ENCODE measurements at regions not wholly inside any gene's neighbourhood (a gene's known extent, or its start where the extent isn't known, plus 50 kb on each side); places are given as distances from the start of the nearest gene placed in this dataset.

DNA sequence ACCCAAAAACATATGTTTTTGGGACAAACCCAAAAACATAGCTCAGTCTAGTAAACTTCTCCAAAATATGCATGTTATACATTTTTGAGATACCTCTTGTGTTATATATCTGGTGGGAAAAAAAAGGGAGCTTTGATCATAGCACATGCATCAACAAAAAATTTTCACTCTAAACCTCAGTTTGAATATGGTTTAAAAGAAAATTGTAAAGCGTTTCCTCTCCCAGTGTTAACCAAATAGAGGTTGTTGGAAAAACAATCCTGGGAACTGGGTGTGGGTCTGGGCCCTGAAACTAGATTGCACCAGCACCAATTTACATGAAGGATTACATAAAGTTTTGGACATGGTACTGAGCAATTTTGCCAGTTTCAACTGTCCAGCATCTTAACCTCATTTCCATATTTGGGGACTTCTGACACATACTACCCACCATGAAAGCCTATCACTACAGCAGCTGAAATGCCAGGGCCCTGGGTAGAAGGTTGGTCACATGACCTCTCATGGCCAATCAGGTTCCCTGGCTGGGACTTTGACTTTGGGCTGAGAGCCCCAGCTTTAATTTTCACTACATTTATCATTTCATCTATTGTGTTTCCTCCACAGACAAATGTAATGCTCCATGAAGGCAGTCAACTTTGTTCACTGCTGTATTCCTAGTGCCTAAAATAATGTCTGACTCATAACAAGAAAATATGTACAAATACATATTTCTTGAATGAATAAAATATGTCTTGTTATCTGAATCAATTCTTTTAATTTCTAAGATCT lies 150.7 kb downstream of the SETD4 start:
- no peak overlapping the region for H3K27ac ChIP-seq
- H3K4me3 ChIP-seq, result no peak overlapping the region
- TF ChIP-seq, protein P1, sequence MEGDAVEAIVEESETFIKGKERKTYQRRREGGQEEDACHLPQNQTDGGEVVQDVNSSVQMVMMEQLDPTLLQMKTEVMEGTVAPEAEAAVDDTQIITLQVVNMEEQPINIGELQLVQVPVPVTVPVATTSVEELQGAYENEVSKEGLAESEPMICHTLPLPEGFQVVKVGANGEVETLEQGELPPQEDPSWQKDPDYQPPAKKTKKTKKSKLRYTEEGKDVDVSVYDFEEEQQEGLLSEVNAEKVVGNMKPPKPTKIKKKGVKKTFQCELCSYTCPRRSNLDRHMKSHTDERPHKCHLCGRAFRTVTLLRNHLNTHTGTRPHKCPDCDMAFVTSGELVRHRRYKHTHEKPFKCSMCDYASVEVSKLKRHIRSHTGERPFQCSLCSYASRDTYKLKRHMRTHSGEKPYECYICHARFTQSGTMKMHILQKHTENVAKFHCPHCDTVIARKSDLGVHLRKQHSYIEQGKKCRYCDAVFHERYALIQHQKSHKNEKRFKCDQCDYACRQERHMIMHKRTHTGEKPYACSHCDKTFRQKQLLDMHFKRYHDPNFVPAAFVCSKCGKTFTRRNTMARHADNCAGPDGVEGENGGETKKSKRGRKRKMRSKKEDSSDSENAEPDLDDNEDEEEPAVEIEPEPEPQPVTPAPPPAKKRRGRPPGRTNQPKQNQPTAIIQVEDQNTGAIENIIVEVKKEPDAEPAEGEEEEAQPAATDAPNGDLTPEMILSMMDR (IDR thresholded peaks at IDR 0.05), result no peak
- no peak for DNase-seq (ENCODE audit: low spot score)

DNA sequence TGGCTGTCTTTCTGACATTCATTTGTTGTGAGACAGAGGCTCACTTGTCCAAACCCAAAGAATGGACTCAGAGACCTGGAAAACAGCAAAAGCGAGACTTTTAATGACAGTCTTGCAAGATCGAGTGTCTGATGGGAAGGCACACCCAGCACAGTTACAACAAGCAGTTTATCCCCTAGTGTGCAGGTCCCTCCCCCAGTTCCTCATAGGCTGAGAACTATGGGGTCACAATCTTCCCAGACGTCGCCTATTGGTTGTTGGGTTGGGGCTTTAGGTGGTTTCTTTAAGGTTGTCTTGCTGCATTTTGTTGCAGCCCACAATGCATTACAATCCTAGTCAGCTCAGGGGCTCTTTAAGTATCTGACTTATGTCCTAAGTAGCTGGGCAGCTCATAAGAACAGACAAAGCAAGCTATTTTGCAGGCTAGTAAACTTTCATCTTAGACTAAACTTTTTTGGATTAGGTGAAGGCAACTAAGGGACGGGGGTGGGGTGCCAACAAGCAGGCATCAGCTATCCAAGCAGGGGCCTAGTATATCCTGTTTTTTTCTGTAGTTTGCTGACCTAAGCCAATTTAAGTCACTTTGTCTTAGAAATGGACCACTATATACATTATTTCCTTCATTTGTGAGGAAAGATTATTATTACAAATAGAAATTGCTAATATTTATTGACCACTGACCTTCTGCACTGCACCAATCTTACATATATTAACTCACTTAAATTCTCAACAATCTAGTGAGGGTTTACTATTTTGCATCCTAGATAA lies 151.8 kb downstream of the SETD4 start:
- no peak for DNase-seq (ENCODE audit: low spot score)
- no peak overlapping the region for H3K4me3 ChIP-seq
- H3K27ac ChIP-seq, result no peak overlapping the region
- TF ChIP-seq, protein P1 (IDR thresholded peaks at IDR 0.05), result no peak

DNA sequence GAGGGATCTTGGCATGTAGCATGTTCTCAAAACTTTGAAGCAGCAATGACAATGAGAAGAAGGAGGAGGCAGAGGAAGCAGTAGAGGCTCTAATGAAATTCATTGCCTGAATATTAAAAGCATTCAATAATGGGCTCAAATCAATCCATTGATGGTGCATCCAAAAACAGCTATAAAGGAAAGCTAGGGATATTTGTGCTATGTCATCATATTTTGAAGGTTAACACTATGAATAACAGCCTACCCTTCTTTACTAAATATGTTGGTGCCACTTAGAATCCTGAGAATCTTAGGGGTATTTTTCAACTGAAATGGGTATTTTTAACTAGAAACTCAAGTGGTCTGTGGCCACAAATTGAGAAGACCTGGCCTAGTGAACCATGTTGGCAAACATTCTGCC lies 153.7 kb downstream of the SETD4 start:
- no peak overlapping the region for H3K27ac ChIP-seq
- no peak overlapping the region for H3K4me3 ChIP-seq
- no peak for DNase-seq (ENCODE audit: low spot score)
- TF ChIP-seq, protein P1 (IDR thresholded peaks at IDR 0.05), result no peak

DNA sequence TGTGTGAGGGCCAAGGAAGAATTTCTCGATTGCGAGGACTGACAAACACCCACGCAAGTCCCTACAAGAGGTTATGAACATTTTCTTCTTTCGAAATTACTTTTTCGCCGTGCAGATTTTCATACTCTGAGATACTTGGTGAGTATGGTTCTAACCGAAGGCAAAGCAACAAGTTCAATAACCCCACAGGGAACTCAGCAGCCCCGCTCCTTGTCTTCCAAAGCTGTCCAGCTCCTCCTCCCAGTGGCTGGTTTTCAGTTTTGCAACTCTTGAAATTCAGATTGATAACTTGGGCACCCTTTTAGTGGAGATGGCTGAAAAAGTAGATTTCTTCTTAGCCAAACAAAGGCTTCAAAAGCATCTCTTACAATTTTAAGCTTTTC lies 154.4 kb downstream of the SETD4 start:
- TF ChIP-seq, protein P1 (IDR thresholded peaks at IDR 0.05), result no peak
- DNase-seq (ENCODE audit: low spot score), result no peak
- Histone ChIP-seq H3K4me3 (peak overlapping the region; percentile 21), H3K27ac (peak overlapping the region; percentile 39 to 74)

DNA sequence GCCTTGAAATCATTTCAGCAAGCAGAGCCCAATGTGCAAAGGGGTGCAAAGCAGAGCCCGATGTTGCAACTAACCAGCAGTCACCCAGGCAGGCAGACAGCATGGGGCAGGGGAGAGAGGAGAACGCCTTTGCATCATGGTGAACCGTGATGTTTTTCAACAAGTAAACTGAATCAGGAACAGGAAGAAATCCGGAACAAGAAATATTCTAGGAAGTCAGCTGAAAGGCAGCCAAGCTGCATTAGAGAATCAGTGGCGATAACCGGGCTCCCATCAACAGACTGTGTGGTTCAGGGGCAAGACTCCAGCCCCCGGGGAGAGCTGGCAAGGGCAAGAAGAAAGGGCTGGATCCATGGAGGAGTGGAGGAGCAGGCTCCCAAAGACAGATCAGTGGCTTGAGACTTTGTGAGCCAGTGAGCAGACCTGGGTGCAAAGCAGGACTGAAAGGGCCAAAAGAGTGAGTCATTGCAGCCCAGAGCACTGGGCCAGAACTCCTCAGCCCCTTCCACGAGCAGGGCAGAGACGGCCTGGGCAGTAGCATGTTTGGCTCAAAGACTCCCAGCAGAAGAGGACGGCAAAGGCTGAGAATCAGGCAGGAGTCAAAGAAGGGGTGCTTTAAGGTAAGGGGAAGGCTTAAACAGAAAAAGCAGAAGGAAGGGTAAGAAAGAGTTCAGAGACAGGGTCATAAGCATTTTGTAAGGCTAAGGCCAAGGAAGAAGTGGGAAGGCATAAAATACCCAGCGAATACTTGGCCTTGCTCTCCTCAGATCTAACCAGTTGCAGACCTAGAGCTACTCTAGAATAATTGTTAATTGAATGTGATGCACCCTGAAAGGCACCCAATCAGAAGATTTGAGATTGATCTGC lies 155.0 kb downstream of the SETD4 start:
- H3K27ac ChIP-seq, result peak overlapping the region; percentile 39 to 74
- no peak for DNase-seq (ENCODE audit: low spot score)
- TF ChIP-seq, protein P1 (IDR thresholded peaks at IDR 0.05), result no peak
- H3K4me3 ChIP-seq, result peak overlapping the region; percentile 21

DNA sequence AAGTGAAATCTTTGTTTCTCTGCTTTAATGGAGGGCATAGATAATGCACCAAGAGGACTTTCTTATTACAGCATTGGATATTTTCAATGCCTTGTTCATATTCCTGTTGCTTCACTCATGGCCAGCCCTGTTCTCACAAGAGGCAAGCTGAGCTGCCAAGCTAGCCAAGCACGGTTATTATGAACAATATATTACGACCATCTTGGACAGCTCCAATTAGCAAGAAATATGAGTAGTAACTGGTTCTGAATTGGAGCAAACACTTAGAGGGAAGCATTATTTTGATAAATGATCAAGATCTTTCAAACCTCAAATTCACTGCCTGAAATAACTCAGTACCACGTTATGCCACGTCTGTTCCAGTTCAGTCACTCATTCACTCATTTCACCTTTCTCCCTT lies 159.8 kb downstream of the SETD4 start:
- TF ChIP-seq, protein P1 (IDR thresholded peaks at IDR 0.05), result no peak
- H3K27ac ChIP-seq, result no peak overlapping the region
- no peak overlapping the region for H3K4me3 ChIP-seq
- no peak for DNase-seq (ENCODE audit: low spot score)
